ENCODE measurements at regions not wholly inside any gene's neighbourhood (a gene's known extent, or its start where the extent isn't known, plus 50 kb on each side); places are given as distances from the start of the nearest gene placed in this dataset.
"Not testable (repeated sequence)": the region's sequence is repeated elsewhere in the genome, so short reads cannot be mapped to it uniquely, and the experiment has no call there.

DNA sequence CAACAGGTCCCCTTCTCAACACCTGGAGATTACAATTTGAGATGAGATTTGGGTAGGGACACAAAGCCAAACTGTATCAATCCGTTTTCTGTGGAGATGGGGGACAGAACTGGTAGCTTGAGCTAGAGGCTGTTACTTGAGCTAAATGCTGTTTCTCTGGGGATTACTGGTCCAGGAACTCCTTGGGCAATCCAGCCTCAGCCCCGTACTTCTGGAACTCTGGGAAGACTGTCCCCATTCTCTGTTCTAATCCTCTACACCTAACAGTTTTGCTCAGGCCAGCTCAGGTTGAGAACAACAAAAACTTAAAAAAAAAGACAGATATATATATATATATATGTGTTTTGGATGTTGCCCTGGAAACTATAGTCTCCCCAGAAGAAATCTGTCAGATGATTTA lies 255.0 kb downstream of the GOLGA6L6 start:
- not testable (repeated sequence) for DNase-seq

DNA sequence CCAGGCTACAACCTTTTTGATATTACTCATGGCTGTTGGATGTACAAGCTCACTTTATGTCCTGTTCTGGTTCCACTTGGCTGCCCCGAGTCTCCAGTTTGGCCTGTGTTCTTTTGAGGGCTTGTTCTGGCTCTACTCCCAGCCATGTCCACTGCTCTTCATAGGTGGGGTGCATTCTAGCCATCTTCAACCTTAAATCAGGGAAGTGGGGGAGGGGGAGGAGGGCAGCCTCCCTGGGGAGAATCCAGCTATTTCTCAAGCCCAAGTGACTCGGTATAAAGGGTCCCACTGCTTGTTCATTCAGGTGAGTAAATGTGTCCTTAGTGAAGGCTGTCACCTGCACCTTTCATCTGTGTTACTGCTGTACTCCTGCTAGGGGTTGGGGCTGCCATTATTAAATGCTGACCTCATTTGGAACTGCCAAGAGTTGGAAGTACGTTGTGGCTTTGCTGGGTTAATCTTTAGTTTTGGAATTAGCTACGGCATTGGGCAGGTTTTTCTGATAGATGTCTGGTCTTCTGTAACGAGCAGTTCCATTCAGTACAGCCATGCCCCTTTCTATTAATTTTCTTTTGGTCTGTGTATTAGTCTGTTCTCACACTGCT lies 255.8 kb downstream of the GOLGA6L6 start:
- DNase-seq: not testable (repeated sequence)

DNA sequence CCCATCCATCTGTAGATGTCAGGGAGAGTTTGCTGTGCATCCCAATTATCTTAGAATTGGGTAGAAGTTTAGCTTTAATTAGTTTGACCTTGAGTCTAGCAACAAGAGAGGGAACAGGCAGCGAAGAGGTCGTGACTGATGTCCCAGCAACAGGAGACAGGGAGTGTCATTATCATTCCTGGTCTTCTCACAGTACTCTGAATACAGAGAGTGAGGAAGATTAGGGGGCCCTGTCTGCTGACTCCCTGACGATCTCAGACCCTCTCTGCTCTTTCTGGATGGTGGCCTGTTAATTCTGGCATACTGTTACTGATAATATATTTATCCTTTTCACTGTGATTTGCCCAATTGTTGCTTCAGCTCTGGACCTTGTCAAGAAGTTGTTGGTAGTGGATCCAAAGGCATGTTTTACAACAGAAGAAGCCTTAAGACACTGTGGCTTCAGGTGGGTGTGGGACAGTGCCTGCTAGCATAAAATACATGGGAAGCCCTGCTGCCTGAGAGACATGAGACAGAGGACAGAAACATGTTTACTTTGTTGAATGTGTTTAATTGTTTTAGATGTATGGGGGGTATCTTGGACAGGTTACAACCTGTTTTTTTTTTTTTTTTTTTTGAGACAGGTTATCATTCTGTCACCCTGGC lies 256.6 kb downstream of the GOLGA6L6 start:
- not testable (repeated sequence) for DNase-seq

DNA sequence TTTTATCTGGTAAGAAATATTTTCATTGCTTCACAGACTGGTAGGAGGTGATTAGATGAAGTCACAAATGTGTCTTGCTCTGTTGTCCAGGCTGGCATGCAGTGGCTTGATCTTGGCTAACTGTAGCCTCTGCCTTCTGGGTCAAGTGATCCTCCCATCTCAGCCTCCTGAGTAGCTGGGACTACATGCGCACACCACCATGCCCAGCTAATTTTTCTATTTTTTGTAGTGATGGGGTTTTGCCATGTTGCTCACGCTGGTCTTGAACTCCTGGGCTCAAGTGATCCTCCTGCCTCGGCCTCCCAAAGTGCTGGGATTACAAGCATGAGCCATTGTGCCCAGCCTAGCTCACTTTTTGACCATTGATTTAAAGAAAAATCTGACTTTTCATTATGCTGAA lies 257.9 kb downstream of the GOLGA6L6 start:
- not testable (repeated sequence) for DNase-seq

DNA sequence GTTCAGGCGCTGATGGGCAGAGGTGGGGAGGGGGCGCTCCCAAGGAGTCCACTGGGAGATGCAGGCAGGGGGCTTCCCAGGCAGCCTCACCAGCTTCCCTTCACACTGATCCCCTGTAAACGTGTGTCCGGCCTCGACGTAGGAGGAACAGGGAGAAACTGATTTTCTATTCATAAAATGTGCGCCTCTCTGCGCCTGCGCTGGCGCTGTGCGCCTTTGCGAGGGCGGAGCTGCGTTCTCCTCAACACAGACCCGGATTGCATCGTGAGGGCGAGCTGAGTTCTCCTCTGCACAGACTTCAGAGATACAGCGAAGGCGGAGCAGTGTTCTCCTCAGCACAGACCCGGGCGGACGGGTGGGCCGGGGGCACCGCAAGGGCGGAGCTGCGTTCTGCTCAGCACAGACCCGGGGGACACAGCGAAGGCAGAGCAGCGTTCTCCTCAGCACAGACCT lies 259.1 kb downstream of the GOLGA6L6 start:
- not testable (repeated sequence) for DNase-seq

DNA sequence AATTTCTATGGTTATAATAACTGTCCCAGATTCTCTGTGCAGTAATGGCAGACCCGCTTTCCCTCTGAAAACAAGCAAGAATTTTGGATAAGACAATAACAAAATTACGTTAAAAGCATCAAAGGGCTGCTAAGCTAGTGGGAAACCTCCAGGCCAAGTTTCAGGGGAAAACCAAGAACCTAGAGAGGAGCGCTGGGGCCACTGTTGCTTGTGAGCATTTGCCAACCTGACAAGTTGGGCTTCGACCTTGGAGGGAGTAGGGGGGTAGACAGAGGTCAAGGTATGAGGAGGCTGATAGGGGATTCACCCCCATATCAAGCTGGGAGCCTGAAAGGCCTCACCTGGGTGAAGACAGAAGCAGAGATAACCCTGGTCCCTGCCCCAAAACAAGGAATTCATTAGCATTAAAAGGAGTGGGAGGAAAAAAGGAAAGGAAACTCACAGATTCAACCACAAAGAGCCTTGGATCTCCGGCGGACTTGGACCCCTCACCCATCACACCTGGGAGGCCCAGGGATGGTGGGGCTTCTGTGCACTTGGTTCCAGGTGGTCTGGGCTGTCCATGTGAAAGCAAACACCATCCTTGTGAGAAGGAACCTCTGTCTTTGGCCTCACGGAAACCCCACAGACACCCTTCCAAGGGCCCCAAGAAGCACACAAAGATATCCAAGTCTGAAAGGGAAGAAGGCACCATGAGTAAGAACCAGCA lies 259.9 kb downstream of the GOLGA6L6 start:
- not testable (repeated sequence) for DNase-seq

DNA sequence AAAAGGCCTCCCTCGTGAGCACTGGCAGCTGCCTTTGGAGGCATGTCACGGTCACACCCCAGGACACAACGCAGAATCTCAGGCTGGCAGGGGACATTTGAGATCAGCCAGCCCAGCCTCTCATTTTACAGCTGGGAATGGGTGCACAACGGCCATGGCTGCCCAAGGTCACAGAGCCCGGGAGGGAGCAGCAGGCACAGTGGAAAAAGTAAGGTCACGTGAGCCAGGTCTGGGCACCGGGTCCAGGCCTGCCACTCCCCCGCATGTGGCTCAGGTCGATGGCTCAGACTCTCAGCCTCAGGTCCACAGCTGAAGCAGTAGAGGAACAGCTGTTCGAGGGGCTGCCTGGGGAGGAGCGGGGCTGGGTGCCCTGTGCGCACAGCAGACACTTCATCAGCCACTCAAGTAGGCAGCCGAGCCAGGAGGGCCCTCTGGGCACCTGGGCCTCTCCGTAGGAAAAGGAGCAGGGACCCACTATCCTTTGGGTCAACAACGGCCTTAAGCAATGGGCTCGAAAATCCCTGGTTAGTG lies 260.6 kb downstream of the GOLGA6L6 start:
- DNase-seq: no peak

DNA sequence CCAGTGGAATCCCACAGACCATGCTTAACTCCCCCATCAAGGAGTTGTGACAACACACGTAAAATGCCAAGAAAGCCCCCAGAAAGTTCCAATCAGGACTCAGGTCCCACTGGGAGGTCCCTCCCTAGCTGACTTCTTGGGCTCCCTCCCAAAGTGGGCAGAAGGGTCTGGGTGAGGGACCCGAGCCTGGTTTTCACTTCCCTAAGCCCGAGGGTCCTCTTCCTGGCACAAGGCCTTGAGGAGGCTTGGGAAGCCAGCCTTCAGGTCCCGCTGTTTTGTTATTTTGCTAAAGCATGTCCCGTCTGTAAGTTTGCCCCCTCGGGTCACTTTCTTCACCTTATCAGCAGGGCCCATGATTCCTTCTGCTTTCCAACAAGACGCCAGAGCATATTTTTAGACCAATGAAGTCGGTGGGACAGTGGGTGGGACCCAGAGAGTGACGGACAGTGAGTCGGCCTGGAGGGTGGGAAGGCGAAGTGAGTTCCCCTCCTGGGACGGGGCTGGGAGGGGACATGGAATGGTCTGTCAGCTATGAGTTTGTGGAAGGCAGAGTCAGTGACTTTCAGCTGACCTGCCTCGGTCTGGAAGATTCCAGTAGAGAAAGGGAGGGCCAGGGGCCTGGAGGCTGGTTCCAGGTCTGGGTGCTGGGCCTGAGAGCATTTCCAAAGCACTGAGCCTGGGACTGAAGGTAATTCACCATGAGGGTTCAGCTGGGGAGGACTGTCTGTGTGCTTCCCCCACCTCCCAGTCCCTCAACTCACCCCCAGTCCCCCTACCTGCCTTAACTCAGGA lies 261.3 kb downstream of the GOLGA6L6 start:
- DNase-seq: not testable (repeated sequence)

DNA sequence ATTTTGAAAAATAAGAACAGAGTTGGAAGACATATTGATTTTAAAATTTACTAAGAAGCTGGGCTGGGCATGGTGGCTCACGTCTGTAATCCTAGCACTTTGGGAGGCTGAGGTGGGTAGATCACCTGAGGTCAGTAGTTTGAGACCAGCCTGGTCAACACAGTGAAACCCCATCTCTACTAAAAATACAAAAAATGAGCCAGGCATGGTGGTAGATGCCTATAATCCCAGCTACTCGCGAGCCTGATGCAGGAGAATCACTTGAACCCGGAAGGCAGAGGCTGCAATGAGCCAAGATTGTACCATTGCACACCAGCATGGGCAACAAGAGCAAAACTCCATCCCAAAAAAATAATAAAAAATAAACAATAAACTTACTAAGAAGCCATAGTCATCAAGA lies 262.5 kb downstream of the GOLGA6L6 start:
- DNase-seq: not testable (repeated sequence)

DNA sequence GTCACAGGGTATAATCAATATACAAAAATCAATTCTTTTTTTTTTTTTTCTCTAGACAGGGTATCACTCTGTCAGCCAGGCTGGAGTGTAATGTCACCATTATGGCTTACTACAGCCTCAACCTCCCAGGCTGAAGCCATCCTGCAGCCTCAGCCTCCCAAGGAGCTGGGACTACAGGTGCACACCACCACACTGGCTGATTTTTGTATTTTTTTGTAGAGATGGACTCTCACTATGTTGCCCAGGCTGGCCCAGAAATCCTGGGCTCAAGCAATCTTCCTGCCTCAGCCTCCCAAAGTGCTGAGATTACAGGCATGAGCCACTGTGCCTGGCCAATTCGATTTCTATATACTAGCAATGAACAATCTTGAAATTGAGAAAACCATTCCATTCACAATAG lies 263.2 kb downstream of the GOLGA6L6 start:
- not testable (repeated sequence) for DNase-seq

DNA sequence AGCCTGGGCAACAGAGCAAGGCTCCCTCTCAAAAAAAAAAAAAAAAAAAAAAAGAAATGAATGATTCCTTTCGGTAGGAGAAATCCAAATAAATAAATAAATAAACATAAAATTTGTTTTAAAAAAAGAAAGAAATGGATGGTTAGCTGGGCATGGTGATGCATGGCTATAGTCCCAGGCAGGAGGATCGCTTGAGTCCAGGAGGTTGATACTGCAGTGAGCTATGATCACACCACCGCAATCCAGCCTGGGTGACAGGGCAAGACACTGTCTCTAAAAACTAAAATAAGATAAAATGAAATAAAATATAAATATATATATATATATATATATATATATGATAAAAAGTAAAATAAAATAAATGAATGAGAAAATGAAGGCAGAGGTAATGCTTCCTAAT lies 264.1 kb downstream of the GOLGA6L6 start:
- not testable (repeated sequence) for DNase-seq

DNA sequence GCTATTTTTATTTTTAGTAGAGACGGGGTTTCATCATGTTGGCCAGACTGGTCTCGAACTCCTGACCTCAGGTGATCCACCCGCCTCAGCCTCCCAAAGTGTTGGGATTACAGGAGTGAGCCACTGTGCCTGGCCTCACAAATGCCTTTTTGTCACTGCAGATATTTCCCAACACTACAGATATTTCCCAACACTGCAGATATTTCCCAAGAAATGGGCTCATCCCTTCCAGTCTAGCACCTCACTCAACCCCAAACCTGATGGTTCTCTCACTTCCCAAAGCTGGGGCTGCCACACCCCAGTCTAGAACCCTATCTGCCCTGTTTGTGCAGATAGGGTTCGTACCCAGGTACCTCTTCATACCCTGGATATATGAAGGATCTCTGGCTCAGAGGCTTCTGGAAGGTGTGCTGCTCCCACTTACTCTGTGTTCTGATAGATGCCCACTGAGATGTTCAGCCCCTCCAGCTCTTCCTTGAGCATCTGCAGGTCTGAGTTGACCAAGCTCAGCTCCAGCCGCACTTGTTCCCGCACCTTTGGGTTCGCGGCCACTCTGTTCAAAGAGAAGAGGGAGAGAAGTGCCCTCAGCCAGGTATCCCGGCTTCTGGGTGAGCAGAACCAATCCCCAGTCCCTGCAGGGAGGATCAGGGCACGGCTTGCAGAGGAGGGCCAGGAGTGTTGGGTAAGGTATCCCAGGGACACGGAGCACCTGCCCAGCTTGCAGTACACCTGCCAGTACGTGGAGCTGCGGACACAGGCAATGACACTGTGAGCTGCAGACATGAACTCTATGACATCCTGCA lies 265.1 kb downstream of the GOLGA6L6 start:
- not testable (repeated sequence) for DNase-seq

DNA sequence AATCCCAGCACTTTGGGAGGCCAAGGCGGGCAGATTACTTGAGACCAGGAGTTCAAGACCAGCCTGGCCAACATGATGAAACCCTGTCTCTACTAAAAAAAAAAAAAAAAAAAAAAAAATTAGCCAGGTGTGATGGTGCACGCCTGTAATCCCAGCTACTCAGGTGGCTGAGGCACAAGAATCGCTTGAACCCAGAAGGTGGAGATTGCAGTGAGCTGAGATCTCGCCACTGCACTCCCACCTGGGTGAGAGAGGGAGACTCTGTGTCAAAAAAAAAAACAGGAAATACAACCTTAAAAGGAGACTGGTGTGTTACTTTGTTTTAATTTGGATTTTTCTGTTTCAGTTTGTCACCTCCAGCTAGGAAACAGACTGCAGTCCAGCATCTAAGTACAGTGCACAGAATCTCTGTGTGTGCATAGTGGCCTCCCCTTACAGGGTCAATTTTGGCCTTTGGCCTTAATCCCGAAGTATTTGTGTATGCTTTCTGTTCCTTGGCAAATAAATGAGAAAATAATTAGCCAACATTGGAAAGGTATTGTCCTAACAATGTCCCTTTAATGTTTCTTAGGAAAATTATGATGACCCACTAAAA lies 266.1 kb downstream of the GOLGA6L6 start:
- DNase-seq: not testable (repeated sequence)

DNA sequence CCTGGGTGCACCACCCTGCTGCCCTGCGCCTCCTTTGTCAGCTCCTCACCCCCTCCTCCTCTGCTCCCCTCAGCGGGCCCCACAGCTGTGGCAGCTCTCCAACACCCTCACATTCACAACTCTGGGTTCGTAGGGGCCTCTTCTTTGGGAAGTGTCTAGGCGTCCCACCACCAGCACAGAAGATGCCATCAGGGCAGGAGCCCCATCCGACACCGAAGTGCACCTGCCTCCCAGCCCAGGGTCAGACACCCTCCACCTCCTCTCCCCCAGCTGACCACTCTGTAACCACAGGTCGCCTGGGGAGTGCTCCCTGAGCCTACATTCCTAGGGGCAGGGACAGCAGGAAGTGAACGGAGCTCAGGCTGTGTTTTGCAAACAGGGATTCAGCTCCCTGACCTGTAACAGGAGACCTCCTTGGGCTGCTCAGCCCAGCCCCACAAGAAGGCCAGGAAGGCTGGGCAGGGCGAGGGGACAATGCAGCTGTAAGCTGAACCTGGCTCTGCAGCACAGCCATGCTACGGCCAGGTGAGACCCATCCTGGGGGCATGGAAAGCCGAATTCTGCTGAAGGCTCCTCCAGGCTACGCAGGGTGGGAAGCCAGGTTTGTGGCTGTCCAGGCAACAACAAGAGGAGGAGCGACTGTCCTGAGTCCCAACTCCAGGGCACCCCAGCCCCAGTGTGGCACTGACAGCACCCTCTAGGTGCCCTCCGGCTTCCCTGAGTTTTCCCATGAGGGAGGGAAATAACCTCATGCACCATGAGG lies 269.0 kb downstream of the GOLGA6L6 start:
- no peak for DNase-seq

DNA sequence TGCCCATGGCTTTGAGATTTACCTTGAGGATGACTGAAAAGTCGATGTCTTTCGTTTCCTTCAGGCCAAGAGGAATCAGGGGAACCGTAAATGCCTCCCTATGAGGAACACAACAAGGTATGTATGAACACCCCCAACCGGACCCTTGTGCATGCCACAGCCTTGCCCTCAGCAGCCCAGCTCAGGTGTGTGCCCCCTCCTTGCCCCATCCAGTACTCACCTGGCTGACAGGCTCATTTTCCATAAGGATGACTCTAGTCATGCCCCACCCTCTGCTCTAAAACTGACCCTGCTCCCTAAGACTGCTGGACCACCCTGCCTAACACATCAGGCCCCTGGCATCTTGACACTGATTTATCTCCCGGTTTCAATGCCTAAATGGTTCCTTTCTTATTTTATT lies 270.0 kb downstream of the GOLGA6L6 start:
- DNase-seq: no peak

DNA sequence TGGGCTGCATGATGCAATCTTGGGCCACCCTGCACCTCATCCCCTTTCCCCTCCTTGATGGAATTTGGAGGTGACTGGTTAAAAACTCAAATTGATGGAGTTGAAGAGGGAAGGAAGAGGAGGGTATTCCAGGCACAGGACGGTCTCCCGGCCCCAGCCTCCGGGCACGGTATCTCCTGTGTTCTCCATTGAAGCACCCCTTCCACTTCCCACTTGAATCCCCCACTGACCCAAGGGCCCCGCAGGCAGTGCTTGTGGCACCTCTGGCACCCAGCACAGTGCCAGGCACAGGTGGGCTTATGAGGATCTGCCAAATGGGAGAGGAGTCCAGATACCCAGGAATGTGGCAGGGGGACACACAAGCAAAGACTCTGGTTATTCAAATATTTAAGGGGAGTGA lies 271.6 kb downstream of the GOLGA6L6 start:
- not testable (repeated sequence) for DNase-seq

DNA sequence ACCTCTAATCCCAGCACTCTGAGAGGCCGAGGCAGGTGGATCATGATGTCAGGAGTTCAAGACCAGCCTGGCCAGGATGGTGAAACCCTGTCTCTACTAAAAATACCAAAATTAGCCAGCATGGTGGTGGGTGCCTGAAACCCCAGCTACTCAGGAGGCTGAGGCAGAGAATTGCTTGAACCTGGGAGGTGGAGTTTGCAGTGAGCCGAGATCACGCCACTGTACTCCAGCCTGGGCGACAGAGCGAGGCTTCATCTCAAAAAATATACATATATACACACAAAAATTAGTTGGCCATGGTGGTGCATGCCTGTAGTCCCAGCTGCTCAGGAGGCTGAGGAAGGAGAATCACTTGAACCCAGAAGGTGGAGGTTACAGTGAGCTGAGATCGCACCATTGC lies 273.6 kb downstream of the GOLGA6L6 start:
- not testable (repeated sequence) for DNase-seq

DNA sequence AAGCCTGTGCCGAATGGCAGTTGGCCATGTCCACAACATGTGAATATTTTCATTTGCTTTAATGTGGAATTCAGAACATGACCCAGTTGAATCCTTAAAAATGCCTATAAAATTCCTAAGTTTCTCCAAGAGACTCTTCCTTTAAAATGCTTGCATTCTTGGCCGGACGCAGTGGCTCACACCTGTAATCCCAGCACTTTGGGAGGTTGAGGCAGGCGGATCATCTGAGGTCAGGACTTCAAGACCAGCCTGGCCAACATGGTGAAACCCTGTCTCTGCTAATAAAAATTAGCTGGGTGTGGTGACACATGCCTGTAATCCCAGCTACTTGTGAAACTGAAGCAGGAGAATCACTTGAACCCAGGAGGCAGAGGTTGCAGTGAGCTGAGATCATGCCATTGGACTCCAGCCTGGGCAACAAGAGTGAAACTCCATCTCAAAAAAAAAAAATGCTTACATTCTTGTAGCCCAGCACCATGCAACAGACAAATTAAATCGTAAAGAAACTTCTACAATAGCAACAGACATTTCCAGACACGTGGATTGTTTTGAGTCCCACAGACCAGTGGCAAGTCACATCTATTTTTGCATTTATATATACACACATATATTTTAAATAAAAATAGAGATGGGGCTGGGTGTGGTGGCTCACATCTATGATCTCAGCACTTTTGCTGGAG lies 274.4 kb downstream of the GOLGA6L6 start:
- DNase-seq: not testable (repeated sequence)

DNA sequence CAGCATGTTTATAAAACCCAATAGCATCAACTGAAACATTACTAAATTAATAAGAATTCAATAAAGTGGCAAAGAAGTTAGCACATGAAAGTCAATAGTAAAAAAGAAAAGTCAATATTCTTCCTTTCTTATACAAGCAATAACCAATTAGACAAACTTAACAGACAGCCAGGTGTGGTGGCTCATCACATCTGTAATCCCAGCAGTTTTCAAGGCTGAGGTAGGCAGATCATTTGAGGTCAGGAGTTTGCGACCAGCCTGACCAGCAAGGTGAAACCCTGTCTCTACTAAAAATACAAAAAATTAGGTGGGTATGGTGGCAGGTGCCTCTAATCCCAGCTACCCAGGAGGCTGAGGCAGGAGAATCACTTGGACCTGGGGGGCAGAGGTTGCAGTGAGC lies 275.9 kb downstream of the GOLGA6L6 start:
- DNase-seq: not testable (repeated sequence)
